ENCODE measurements at regions not wholly inside any gene's neighbourhood (a gene's known extent, or its start where the extent isn't known, plus 50 kb on each side); places are given as distances from the start of the nearest gene placed in this dataset.

- Histone ChIP-seq H3K9me2 (ENCODE audit: insufficient read depth) (no peaks in the 10 kb centered on the region), H3K27ac (ENCODE audit: low read depth, low read length) (no peak overlapping the region), H4K20me1 (ENCODE audit: insufficient read depth) (no peaks in the 10 kb centered on the region), H3K4me1 (ENCODE audit: control insufficient read depth in 1 of 2, insufficient read depth in 2 of 2, low read length in 2 of 2) (no peaks in the 10 kb centered on the region), H3K4me2 (ENCODE audit: low read length) (no peak overlapping the region), H3K27me3 (ENCODE audit: insufficient read depth, low read length) (no peaks in the 10 kb centered on the region), H3K79me2 (ENCODE audit: insufficient read depth, low read length) (no peaks in the 10 kb centered on the region), H3K36me3 (ENCODE audit: control insufficient read depth in 1 of 2, insufficient read depth in 2 of 2, low read length in 2 of 2) (no peaks in the 10 kb centered on the region), H3K9me3 (ENCODE audit: control insufficient read depth in 1 of 2, insufficient read depth in 1 of 2, low read depth in 1 of 2, low read length in 2 of 2) (peaks cover 7 to 14% of the 10 kb centered on the region in 2 experiments; a peak in 2 of 4 replicates), H3K9ac (ENCODE audit: low read length) (no peak overlapping the region), H2AFZ (ENCODE audit: low read depth, low read length, poor library complexity, severe bottlenecking) (no peak overlapping the region), H3K4me3 (replicated peaks in 1 of 2; ENCODE audit: low read depth in 1 of 2, low read length in 2 of 2) (no peak overlapping the region)
- no TSS peak for BruUV-seq (replicated peaks)
- ChIA-PET POLR2A (no interaction called here), CTCF (no interaction called here), RAD21 (ENCODE audit: low non-redundant PET in 1 of 2, low total read pairs in 2 of 2, uncharacterized antibody in 2 of 2, unreplicated experiment in 2 of 2) (no interaction called here)
- ATAC-seq (no peak), DNase-seq (ENCODE audit: low read depth, low spot score) (no peak)
- TF ChIP-seq ZNF274 (IDR thresholded peaks at IDR 0.05; ENCODE audit: low read depth, low read length) = no peak
- no peak for TF ChIP-seq ZBTB33 (IDR thresholded peaks at IDR 0.05; ENCODE audit: extremely low read depth, insufficient replicate concordance, low read length)
- no peak for TF ChIP-seq EZH2phosphoT487 (IDR thresholded peaks at IDR 0.05; ENCODE audit: borderline replicate concordance)
- no peak for TF ChIP-seq CEBPB (IDR thresholded peaks at IDR 0.05; ENCODE audit: low read depth)
- TF ChIP-seq EGR1 (IDR thresholded peaks at IDR 0.05; ENCODE audit: low read depth) = no peak
- TF ChIP-seq FOSL1 (IDR thresholded peaks at IDR 0.05; ENCODE audit: low read depth) = no peak
- TF ChIP-seq ZFX (IDR thresholded peaks at IDR 0.05) = no peak
- no peak for TF ChIP-seq YY1 (IDR thresholded peaks at IDR 0.05; ENCODE audit: extremely low read depth, insufficient replicate concordance, low read depth, low read length)
- TF ChIP-seq TCF7L2 (IDR thresholded peaks at IDR 0.05; ENCODE audit: borderline replicate concordance, extremely low read depth, insufficient read depth, insufficient read length) = no peak
- TF ChIP-seq SP1 (IDR thresholded peaks at IDR 0.05; ENCODE audit: low read depth) = no peak
- TF ChIP-seq POLR2A (IDR thresholded peaks at IDR 0.05; ENCODE audit: borderline replicate concordance, extremely low read depth, insufficient read depth, insufficient read length) = no peak
- intact Hi-C loops (cut with micrococcal nuclease) = no loop called here
These were observed 617.9 kb downstream of the NTRK3 start for GRCh38 chr15:87638554-87639083.
